ENCODE measurements at regions not wholly inside any gene's neighbourhood (a gene's known extent, or its start where the extent isn't known, plus 50 kb on each side); places are given as distances from the start of the nearest gene placed in this dataset.

DNA sequence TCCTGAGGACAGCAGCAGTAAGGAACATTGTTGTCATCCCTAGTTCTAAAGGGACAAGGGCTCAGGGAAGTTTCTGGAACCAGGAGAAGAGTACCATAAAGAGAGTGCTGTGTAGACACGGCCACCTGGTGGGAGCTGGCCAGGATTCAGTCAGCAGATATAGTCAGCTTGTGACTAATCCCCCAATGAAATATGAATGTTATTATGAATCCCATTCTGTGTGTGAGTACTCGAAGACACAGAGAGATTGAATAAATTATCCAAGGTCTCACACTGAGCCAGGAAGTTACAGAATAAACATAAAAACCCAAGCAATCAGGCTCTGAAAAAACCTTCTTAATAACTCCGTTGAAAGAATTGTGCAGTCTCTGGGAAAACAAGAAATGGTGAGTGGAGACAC lies 1359.5 kb downstream of the AACS start:
- TF ChIP-seq, protein P1, sequence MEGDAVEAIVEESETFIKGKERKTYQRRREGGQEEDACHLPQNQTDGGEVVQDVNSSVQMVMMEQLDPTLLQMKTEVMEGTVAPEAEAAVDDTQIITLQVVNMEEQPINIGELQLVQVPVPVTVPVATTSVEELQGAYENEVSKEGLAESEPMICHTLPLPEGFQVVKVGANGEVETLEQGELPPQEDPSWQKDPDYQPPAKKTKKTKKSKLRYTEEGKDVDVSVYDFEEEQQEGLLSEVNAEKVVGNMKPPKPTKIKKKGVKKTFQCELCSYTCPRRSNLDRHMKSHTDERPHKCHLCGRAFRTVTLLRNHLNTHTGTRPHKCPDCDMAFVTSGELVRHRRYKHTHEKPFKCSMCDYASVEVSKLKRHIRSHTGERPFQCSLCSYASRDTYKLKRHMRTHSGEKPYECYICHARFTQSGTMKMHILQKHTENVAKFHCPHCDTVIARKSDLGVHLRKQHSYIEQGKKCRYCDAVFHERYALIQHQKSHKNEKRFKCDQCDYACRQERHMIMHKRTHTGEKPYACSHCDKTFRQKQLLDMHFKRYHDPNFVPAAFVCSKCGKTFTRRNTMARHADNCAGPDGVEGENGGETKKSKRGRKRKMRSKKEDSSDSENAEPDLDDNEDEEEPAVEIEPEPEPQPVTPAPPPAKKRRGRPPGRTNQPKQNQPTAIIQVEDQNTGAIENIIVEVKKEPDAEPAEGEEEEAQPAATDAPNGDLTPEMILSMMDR (IDR thresholded peaks at IDR 0.05; ENCODE audit: insufficient read depth, low read length, poor library complexity, severe bottlenecking), result no peak
- no peak for TF ChIP-seq EZH2phosphoT487 (conservative IDR thresholded peaks at IDR 0.05; ENCODE audit: low read length)
